ENCODE measurements at regions not wholly inside any gene's neighbourhood (a gene's known extent, or its start where the extent isn't known, plus 50 kb on each side); places are given as distances from the start of the nearest gene placed in this dataset.

GRCh38 chr5:5069851-5070250, 70.3 kb upstream of the ADAMTS16 start:
- TF ChIP-seq SIN3A (IDR thresholded peaks at IDR 0.05; ENCODE audit: borderline replicate concordance, insufficient read depth, low read length) (no peak), TAF1 (IDR thresholded peaks at IDR 0.05; ENCODE audit: borderline replicate concordance, insufficient read depth, low read length) (no peak), POLR2AphosphoS5 (IDR thresholded peaks at IDR 0.05; ENCODE audit: low read depth, low read length) (no peak), FOXP2 (optimal IDR thresholded peaks at IDR 0.05; ENCODE audit: borderline replicate concordance, extremely low read depth, extremely low read length, insufficient read depth) (no peak)
- TF ChIP-seq, protein P1, sequence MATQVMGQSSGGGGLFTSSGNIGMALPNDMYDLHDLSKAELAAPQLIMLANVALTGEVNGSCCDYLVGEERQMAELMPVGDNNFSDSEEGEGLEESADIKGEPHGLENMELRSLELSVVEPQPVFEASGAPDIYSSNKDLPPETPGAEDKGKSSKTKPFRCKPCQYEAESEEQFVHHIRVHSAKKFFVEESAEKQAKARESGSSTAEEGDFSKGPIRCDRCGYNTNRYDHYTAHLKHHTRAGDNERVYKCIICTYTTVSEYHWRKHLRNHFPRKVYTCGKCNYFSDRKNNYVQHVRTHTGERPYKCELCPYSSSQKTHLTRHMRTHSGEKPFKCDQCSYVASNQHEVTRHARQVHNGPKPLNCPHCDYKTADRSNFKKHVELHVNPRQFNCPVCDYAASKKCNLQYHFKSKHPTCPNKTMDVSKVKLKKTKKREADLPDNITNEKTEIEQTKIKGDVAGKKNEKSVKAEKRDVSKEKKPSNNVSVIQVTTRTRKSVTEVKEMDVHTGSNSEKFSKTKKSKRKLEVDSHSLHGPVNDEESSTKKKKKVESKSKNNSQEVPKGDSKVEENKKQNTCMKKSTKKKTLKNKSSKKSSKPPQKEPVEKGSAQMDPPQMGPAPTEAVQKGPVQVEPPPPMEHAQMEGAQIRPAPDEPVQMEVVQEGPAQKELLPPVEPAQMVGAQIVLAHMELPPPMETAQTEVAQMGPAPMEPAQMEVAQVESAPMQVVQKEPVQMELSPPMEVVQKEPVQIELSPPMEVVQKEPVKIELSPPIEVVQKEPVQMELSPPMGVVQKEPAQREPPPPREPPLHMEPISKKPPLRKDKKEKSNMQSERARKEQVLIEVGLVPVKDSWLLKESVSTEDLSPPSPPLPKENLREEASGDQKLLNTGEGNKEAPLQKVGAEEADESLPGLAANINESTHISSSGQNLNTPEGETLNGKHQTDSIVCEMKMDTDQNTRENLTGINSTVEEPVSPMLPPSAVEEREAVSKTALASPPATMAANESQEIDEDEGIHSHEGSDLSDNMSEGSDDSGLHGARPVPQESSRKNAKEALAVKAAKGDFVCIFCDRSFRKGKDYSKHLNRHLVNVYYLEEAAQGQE (IDR thresholded peaks at IDR 0.05; ENCODE audit: insufficient read depth in 1 of 2, low read depth in 2 of 2, low read length in 2 of 2), result no peak

- TF ChIP-seq SIN3A (IDR thresholded peaks at IDR 0.05; ENCODE audit: borderline replicate concordance, insufficient read depth, low read length), result no peak
- TF ChIP-seq, protein P1 (IDR thresholded peaks at IDR 0.05; ENCODE audit: insufficient read depth in 1 of 2, low read depth in 2 of 2, low read length in 2 of 2), result peak in 1 of 2 experiments; percentile 88; a peak in 2 of 4 replicates
Observed at GRCh38 chr5:5071554-5071953, 68.6 kb upstream of the ADAMTS16 start.

GRCh38 chr5:5077236-5077635, 62.9 kb upstream of the ADAMTS16 start:
- TF ChIP-seq POLR2AphosphoS5 (IDR thresholded peaks at IDR 0.05; ENCODE audit: low read depth, low read length), result no peak
- TF ChIP-seq TAF1 (IDR thresholded peaks at IDR 0.05; ENCODE audit: borderline replicate concordance, insufficient read depth, low read length), result no peak
- TF ChIP-seq, protein P1 (IDR thresholded peaks at IDR 0.05; ENCODE audit: insufficient read depth in 1 of 2, low read depth in 2 of 2, low read length in 2 of 2), result no peak
- TF ChIP-seq FOXP2 (optimal IDR thresholded peaks at IDR 0.05; ENCODE audit: borderline replicate concordance, extremely low read depth, extremely low read length, insufficient read depth), result no peak
- TF ChIP-seq SIN3A (IDR thresholded peaks at IDR 0.05; ENCODE audit: borderline replicate concordance, insufficient read depth, low read length), result no peak

GRCh38 chr5:5078009-5078897, 61.9 kb upstream of the ADAMTS16 start:
- TF ChIP-seq, protein P1 (IDR thresholded peaks at IDR 0.05; ENCODE audit: insufficient read depth in 1 of 2, low read depth in 2 of 2, low read length in 2 of 2), result no peak
- TF ChIP-seq SIN3A (IDR thresholded peaks at IDR 0.05; ENCODE audit: borderline replicate concordance, insufficient read depth, low read length) (no peak), FOXP2 (optimal IDR thresholded peaks at IDR 0.05; ENCODE audit: borderline replicate concordance, extremely low read depth, extremely low read length, insufficient read depth) (no peak), TAF1 (IDR thresholded peaks at IDR 0.05; ENCODE audit: borderline replicate concordance, insufficient read depth, low read length) (no peak), POLR2AphosphoS5 (IDR thresholded peaks at IDR 0.05; ENCODE audit: low read depth, low read length) (no peak)

Measured in PFSK-1 (cell line).